Keratinocyte (primary cell): ENCODE measurements at regions not wholly inside any gene's neighbourhood (a gene's known extent, or its start where the extent isn't known, plus 50 kb on each side); places are given as distances from the start of the nearest gene placed in this dataset.

Experiments used
- DNase-seq: peaks from one replicate; pipeline ENCODE4 v3.0.0-alpha.2; 2011; ENCODE audit warnings: low read depth, missing footprints, low spot score
- FAIRE-seq: peaks from 2 replicates; lab custom pipeline; 2011; peaks lifted over from hg19 to GRCh38; lab: Jason Lieb, UNC
- H2AFZ ChIP-seq: 2 replicates; pipeline ENCODE4 v1.6.0; 2012; ENCODE audit warnings: low read length, control low read depth, inconsistent platforms; ENCODE audit not compliant: control insufficient read depth
- H3K27ac ChIP-seq: 2 replicates; pipeline ENCODE4 v1.5.1; 2011; ENCODE audit warnings: low read length; ENCODE audit not compliant: control insufficient read depth, insufficient read depth
- H3K27me3 ChIP-seq: 3 replicates; pipeline ENCODE4 v1.6.0; 2011; ENCODE audit warnings: low read length; ENCODE audit not compliant: control insufficient read depth, insufficient read depth; ENCODE audit errors: extremely low read depth
- H3K36me3 ChIP-seq, 2 experiments: 2 replicates in 1 of 2; 3 replicates in 1 of 2; pipeline ENCODE4 v1.5.1; 2011; ENCODE audit warnings: low read length in 2 of 2, mild to moderate bottlenecking in 1 of 2; ENCODE audit not compliant: control insufficient read depth in 2 of 2, insufficient read depth in 2 of 2; ENCODE audit errors: extremely low read depth in 1 of 2
- H3K4me1 ChIP-seq: 3 replicates; pipeline ENCODE4 v1.5.1; 2011; ENCODE audit warnings: low read length; ENCODE audit not compliant: control insufficient read depth, insufficient read depth; ENCODE audit errors: extremely low read depth
- H3K4me2 ChIP-seq: 3 replicates; pipeline ENCODE4 v1.6.0; 2011; ENCODE audit warnings: low read depth, low read length; ENCODE audit not compliant: control insufficient read depth, insufficient read depth; ENCODE audit errors: extremely low read depth
- H3K4me3 ChIP-seq, 3 experiments: fragments of 200-600 bp in 1 of 3; sonication (generic) in 1 of 3; 2 replicates in 2 of 3; 3 replicates in 1 of 3; pipeline ENCODE4 v1.5.1; 2011 to 2016; ENCODE audit warnings: low read length in 3 of 3, mild to moderate bottlenecking in 3 of 3, control low read depth in 2 of 3, inconsistent platforms in 1 of 3, low read depth in 1 of 3, mixed read lengths in 1 of 3, mixed run types in 1 of 3, moderate library complexity in 1 of 3; ENCODE audit not compliant: control insufficient read depth in 2 of 3, insufficient read depth in 2 of 3; ENCODE audit errors: extremely low read depth in 1 of 3
- H3K79me2 ChIP-seq: 2 replicates; pipeline ENCODE4 v1.6.0; 2012; ENCODE audit warnings: low read length; ENCODE audit not compliant: control insufficient read depth, insufficient read depth
- H3K9ac ChIP-seq: 3 replicates; pipeline ENCODE4 v1.6.0; 2011; ENCODE audit warnings: low read length; ENCODE audit not compliant: control insufficient read depth, insufficient read depth; ENCODE audit errors: extremely low read depth
- H3K9me1 ChIP-seq: 3 replicates; pipeline ENCODE4 v1.6.0; 2011; ENCODE audit warnings: low read length; ENCODE audit not compliant: control insufficient read depth, insufficient read depth; ENCODE audit errors: extremely low read depth
- H3K9me3 ChIP-seq: 2 replicates; pipeline ENCODE4 v1.5.1; 2012; ENCODE audit warnings: low read depth, low read length; ENCODE audit not compliant: control insufficient read depth
- H4K20me1 ChIP-seq: 3 replicates; pipeline ENCODE4 v1.6.0; 2011; ENCODE audit warnings: low read length; ENCODE audit not compliant: control insufficient read depth, insufficient read depth; ENCODE audit errors: extremely low read depth
- CTCF ChIP-seq, 3 experiments: IDR thresholded peaks in 1 of 3; conservative IDR thresholded peaks in 1 of 3; optimal IDR thresholded peaks in 1 of 3; 2 replicates in 2 of 3; 3 replicates in 1 of 3; pipeline versions ENCODE3 to v1.5.1; 2011; ENCODE audit warnings: low read length in 3 of 3, mild to moderate bottlenecking in 3 of 3, moderate library complexity in 2 of 3, control low read depth in 1 of 3, inconsistent platforms in 1 of 3; ENCODE audit not compliant: insufficient read depth in 2 of 3; ENCODE audit errors: extremely low read depth in 1 of 3
- EZH2 ChIP-seq: IDR thresholded peaks from one replicate; pipeline ENCODE4 v1.6.1; 2012; ENCODE audit warnings: inconsistent platforms, mild to moderate bottlenecking, low read length, moderate library complexity
- dilution Hi-C: fragments of 300-500 bp; cut with MboI; formaldehyde crosslinking; loops from one replicate; pipeline ENCODE4 v1.7.0; 2020; ENCODE audit warnings: low sequenced_read_pairs; ENCODE audit not compliant: extremely low pct_ligation_motif_present

- dilution Hi-C loops = no loop called here
- no peaks in the 10 kb centered on the region for H3K79me2 ChIP-seq
- no peak for FAIRE-seq
These were observed 103.0 kb upstream of the ENPP6 start for GRCh38 chr4:184320631-184321030.

GRCh38 chr4:184318852-184319251 lies 101.2 kb upstream of the ENPP6 start:
- DNase-seq (no peak), FAIRE-seq (no peak)
- Histone ChIP-seq H2AFZ (no peak overlapping the region), H3K79me2 (no peaks in the 10 kb centered on the region), H3K27me3 (no peaks in the 10 kb centered on the region), H3K4me3 (no peak overlapping the region), H4K20me1 (no peaks in the 10 kb centered on the region), H3K36me3 (no peaks in the 10 kb centered on the region), H3K9ac (no peak overlapping the region), H3K9me3 (peaks cover 2% of the 10 kb centered on the region), H3K27ac (no peak overlapping the region), H3K4me2 (no peak overlapping the region), H3K4me1 (no peaks in the 10 kb centered on the region), H3K9me1 (no peaks in the 10 kb centered on the region)
- TF ChIP-seq CTCF (optimal IDR thresholded peaks at IDR 0.05 in 1 of 3, IDR thresholded peaks at IDR 0.05 in 1 of 3, conservative IDR thresholded peaks at IDR 0.05 in 1 of 3; ENCODE audit: extremely low read depth in 1 of 3, insufficient read depth in 2 of 3, low read length in 3 of 3) = no peak
- TF ChIP-seq EZH2 = no peak
- dilution Hi-C loops = no loop called here

More at GRCh38 chr4:184320631-184321030, 103.0 kb upstream of the ENPP6 start:
- no peaks in the 10 kb centered on the region for H3K27me3 ChIP-seq
- H3K4me2 ChIP-seq = no peak overlapping the region
- no peaks in the 10 kb centered on the region for H4K20me1 ChIP-seq
- no peak overlapping the region for H3K27ac ChIP-seq
- no peaks in the 10 kb centered on the region for H3K4me1 ChIP-seq
- TF ChIP-seq CTCF (optimal IDR thresholded peaks at IDR 0.05 in 1 of 3, IDR thresholded peaks at IDR 0.05 in 1 of 3, conservative IDR thresholded peaks at IDR 0.05 in 1 of 3; ENCODE audit: extremely low read depth in 1 of 3, insufficient read depth in 2 of 3, low read length in 3 of 3) (no peak), EZH2 (no peak)
- no peak for DNase-seq
- no peak overlapping the region for H3K9ac ChIP-seq
- no peak overlapping the region for H3K4me3 ChIP-seq
- no peak overlapping the region for H2AFZ ChIP-seq
- no peaks in the 10 kb centered on the region for H3K36me3 ChIP-seq
- H3K9me3 ChIP-seq = peaks cover 2% of the 10 kb centered on the region
- no peaks in the 10 kb centered on the region for H3K9me1 ChIP-seq
